Trophoblast cell (in vitro differentiated cells and primary cell): ENCODE measurements at regions not wholly inside any gene's neighbourhood (a gene's known extent, or its start where the extent isn't known, plus 50 kb on each side); places are given as distances from the start of the nearest gene placed in this dataset.

Experiments
- DNase-seq, 2 donors: peaks; one replicate each; pipeline ENCODE4 v3.0.0-alpha.2; 2016
- H2AFZ ChIP-seq: 2 replicates; pipeline ENCODE4 v1.6.1; 2013; ENCODE audit warnings: low read length, moderate library complexity, mild to moderate bottlenecking; ENCODE audit not compliant: insufficient read depth, poor library complexity
- H2AK5ac ChIP-seq: 2 replicates; pipeline ENCODE4 v1.6.1; 2013; ENCODE audit warnings: mild to moderate bottlenecking, low read length
- H2BK120ac ChIP-seq: 2 replicates; pipeline ENCODE4 v1.6.1; 2013; ENCODE audit warnings: low read length, mild to moderate bottlenecking, moderate library complexity; ENCODE audit not compliant: insufficient read depth, poor library complexity
- H2BK12ac ChIP-seq: 2 replicates; pipeline ENCODE4 v1.6.1; 2013; ENCODE audit warnings: mild to moderate bottlenecking, low read length, moderate library complexity
- H2BK5ac ChIP-seq: 2 replicates; pipeline ENCODE4 v1.6.1; 2013; ENCODE audit warnings: low read length, low read depth, moderate library complexity, mild to moderate bottlenecking; ENCODE audit not compliant: poor library complexity
- H3K14ac ChIP-seq: 2 replicates; pipeline ENCODE4 v1.6.1; 2013; ENCODE audit warnings: mild to moderate bottlenecking, low read length
- H3K18ac ChIP-seq: 2 replicates; pipeline ENCODE4 v1.6.1; 2013; ENCODE audit warnings: mild to moderate bottlenecking, low read length
- H3K23ac ChIP-seq: 2 replicates; pipeline ENCODE4 v1.6.1; 2013; ENCODE audit warnings: low read length
- H3K27ac ChIP-seq: 2 replicates; pipeline ENCODE4 v1.5.1; 2013; ENCODE audit warnings: low read depth, mild to moderate bottlenecking, inconsistent platforms, low read length, moderate library complexity
- H3K27me3 ChIP-seq: 2 replicates; pipeline ENCODE4 v1.6.1; 2013; ENCODE audit warnings: inconsistent platforms, mild to moderate bottlenecking, low read length, moderate library complexity; ENCODE audit not compliant: insufficient read depth
- H3K36me3 ChIP-seq, 2 experiments: 1 replicate in 1 of 2; 2 replicates in 1 of 2; pipeline ENCODE4 v1.6.1; 2013; ENCODE audit warnings: low read length in 2 of 2, mild to moderate bottlenecking in 2 of 2, moderate library complexity in 1 of 2; ENCODE audit not compliant: insufficient read depth in 2 of 2, control insufficient read depth in 1 of 2
- H3K4ac ChIP-seq: 2 replicates; pipeline ENCODE4 v1.6.1; 2013; ENCODE audit warnings: low read depth, mild to moderate bottlenecking, low read length, moderate library complexity
- H3K4me1 ChIP-seq, 2 experiments: 1 replicate in 1 of 2; 2 replicates in 1 of 2; pipeline ENCODE4 v1.6.1; 2013; ENCODE audit warnings: low read length in 2 of 2, mild to moderate bottlenecking in 2 of 2, moderate library complexity in 1 of 2; ENCODE audit not compliant: insufficient read depth in 2 of 2, control insufficient read depth in 1 of 2
- H3K4me2 ChIP-seq: 2 replicates; pipeline ENCODE4 v1.6.1; 2013; ENCODE audit warnings: inconsistent platforms, mild to moderate bottlenecking, low read length, moderate library complexity
- H3K4me3 ChIP-seq: 2 replicates; pipeline ENCODE4 v1.5.1; 2013; ENCODE audit warnings: mild to moderate bottlenecking, low read depth, low read length, inconsistent platforms
- H3K79me1 ChIP-seq: one replicate; pipeline ENCODE4 v1.6.1; 2013; ENCODE audit warnings: low read length
- H3K79me2 ChIP-seq: 2 replicates; pipeline ENCODE4 v1.6.1; 2013; ENCODE audit warnings: low read length, mild to moderate bottlenecking; ENCODE audit not compliant: control insufficient read depth, insufficient read depth, poor library complexity
- H3K9ac ChIP-seq: 2 replicates; pipeline ENCODE4 v1.6.1; 2013; ENCODE audit warnings: mild to moderate bottlenecking, low read length
- H3K9me3 ChIP-seq: 2 replicates; pipeline ENCODE4 v1.6.1; 2013; ENCODE audit warnings: low read depth, mild to moderate bottlenecking, control low read depth, inconsistent platforms, low read length; ENCODE audit not compliant: insufficient read depth
- H4K12ac ChIP-seq: 2 replicates; pipeline ENCODE4 v1.6.1; 2013; ENCODE audit warnings: low read depth, mild to moderate bottlenecking, low read length, moderate library complexity
- H4K8ac ChIP-seq: 2 replicates; pipeline ENCODE4 v1.6.1; 2013; ENCODE audit warnings: low read depth, mild to moderate bottlenecking, low read length, moderate library complexity
- H4K91ac ChIP-seq: one replicate; pipeline ENCODE4 v1.6.1; 2013; ENCODE audit warnings: low read depth, mild to moderate bottlenecking, low read length, moderate library complexity
- WGBS: extraction: QIAGEN DNeasy Blood & Tissue Kit; methylation state at CpG from one replicate; pipeline ENCODE4 v1.1.7; 2013; ENCODE audit warnings: missing lambda C conversion rate; ENCODE audit not compliant: insufficient read length, insufficient coverage; ENCODE audit errors: extremely low coverage; 5-methylcytosine and 5-hydroxymethylcytosine counted together

DNA sequence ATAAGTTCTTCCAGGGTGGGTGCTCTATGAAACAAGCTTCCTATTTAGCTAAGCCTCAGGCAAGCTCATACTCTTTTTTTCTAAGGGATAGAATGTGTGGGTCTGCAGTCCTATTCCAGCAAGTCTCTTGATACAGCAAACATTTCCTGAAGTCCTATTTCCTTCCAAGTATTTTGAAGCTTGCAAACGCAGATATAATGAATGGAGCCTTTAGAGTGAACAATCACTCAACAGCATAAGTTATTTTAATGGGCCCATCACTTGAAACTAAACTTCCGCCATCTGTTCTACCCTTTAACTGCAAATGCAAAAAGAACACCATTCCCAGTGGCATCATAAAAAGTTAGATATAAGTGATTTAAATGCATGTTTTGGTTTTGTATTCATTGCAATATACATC lies 108.3 kb upstream of the TAPT1 start:
- H3K27me3 ChIP-seq, result no peaks in the 10 kb centered on the region
- DNase-seq, result no peak

GRCh38 chr4:16329797-16330134 lies 103.5 kb upstream of the TAPT1 start:
- H3K4me2 ChIP-seq, result no peak overlapping the region
- no peak overlapping the region for H3K27ac ChIP-seq
- no peak overlapping the region for H2AFZ ChIP-seq
- H2BK120ac ChIP-seq, result no peak overlapping the region
- H4K8ac ChIP-seq, result no peak overlapping the region
- no peak overlapping the region for H3K4ac ChIP-seq
- H3K79me1 ChIP-seq, result no peaks in the 10 kb centered on the region
- H3K4me3 ChIP-seq, result no peak overlapping the region
- H3K27me3 ChIP-seq, result no peaks in the 10 kb centered on the region
- H3K79me2 ChIP-seq, result no peaks in the 10 kb centered on the region
- no peak overlapping the region for H3K9ac ChIP-seq
- no peak overlapping the region for H4K91ac ChIP-seq
- no peak overlapping the region for H3K14ac ChIP-seq
- no peak overlapping the region for H3K18ac ChIP-seq
- H3K23ac ChIP-seq, result no peak overlapping the region
- H3K4me1 ChIP-seq, result peaks cover 2 to 3% of the 10 kb centered on the region in 2 experiments
- no peaks in the 10 kb centered on the region for H3K9me3 ChIP-seq
- DNase-seq, result no peak
- H3K36me3 ChIP-seq, result no peaks in the 10 kb centered on the region
- H2BK5ac ChIP-seq, result no peak overlapping the region
- H2BK12ac ChIP-seq, result no peak overlapping the region
- no CpG with 5 or more reads among the region's 1 CpG for WGBS
- H2AK5ac ChIP-seq, result no peak overlapping the region
- no peak overlapping the region for H4K12ac ChIP-seq

More for the DNA sequence above, 108.3 kb upstream of the TAPT1 start:
- no peak overlapping the region for H2AFZ ChIP-seq
- WGBS, result no CpG with 5 or more reads among the region's 2 CpGs
- H3K23ac ChIP-seq, result no peak overlapping the region
- no peak overlapping the region for H2BK120ac ChIP-seq
- no peak overlapping the region for H3K4me3 ChIP-seq
- no peak overlapping the region for H2AK5ac ChIP-seq
- H3K4me2 ChIP-seq, result no peak overlapping the region
- H2BK12ac ChIP-seq, result no peak overlapping the region
- no peaks in the 10 kb centered on the region for H3K79me2 ChIP-seq
- H3K9ac ChIP-seq, result no peak overlapping the region
- H3K79me1 ChIP-seq, result no peaks in the 10 kb centered on the region
- H4K12ac ChIP-seq, result no peak overlapping the region
- no peak overlapping the region for H4K91ac ChIP-seq
- no peak overlapping the region for H3K4ac ChIP-seq
- no peaks in the 10 kb centered on the region for H3K9me3 ChIP-seq
- no peak overlapping the region for H3K14ac ChIP-seq
- no peak overlapping the region for H3K27ac ChIP-seq
- H4K8ac ChIP-seq, result no peak overlapping the region
- H3K4me1 ChIP-seq, result no peaks in the 10 kb centered on the region
- no peak overlapping the region for H3K18ac ChIP-seq
- no peak overlapping the region for H2BK5ac ChIP-seq
- no peaks in the 10 kb centered on the region for H3K36me3 ChIP-seq

DNA sequence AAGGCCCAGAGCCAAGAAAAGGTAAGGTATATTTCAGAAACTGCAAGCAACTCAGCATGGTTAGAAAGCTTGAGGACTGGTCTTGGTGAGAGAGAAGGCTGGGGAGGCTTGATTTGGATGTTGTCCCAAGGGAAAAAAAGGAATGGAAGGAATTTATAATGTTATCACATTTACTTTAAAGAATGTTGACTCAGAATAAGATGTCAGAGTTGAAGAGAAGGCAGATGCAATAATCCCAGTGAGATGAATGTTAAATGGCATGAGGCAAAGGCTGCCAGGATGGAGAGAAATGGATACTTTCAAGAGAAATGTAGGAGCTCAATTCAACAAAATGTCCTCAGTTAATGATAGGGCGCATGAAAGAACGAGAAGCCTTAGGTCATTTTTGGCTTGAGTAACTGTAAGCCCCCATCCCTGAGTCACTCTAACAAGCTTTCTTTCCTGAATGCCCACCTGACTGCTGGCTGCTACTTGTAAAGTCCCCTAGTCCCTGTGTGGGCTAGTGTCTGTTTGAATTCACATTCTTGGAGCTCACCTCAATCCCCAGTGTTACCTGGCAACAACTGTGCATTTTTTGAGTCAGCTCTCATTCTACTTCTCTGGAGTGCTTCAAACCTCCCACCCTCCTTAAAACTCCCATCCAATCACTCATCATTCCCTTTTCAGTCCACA lies 103.0 kb upstream of the TAPT1 start:
- no peak overlapping the region for H3K18ac ChIP-seq
- no peaks in the 10 kb centered on the region for H3K9me3 ChIP-seq
- no peak overlapping the region for H4K12ac ChIP-seq
- H3K79me1 ChIP-seq, result no peaks in the 10 kb centered on the region
- H3K36me3 ChIP-seq, result no peaks in the 10 kb centered on the region
- no peak overlapping the region for H2BK12ac ChIP-seq
- no peaks in the 10 kb centered on the region for H3K79me2 ChIP-seq
- DNase-seq, result no peak
- H3K27me3 ChIP-seq, result no peaks in the 10 kb centered on the region
- no peak overlapping the region for H3K4ac ChIP-seq
- H3K27ac ChIP-seq, result no peak overlapping the region
- no peak overlapping the region for H4K8ac ChIP-seq
- no peak overlapping the region for H3K23ac ChIP-seq
- H2AK5ac ChIP-seq, result no peak overlapping the region
- no peak overlapping the region for H3K14ac ChIP-seq
- H2AFZ ChIP-seq, result no peak overlapping the region
- no CpG with 5 or more reads among the region's 2 CpGs for WGBS
- no peak overlapping the region for H4K91ac ChIP-seq
- no peak overlapping the region for H3K4me2 ChIP-seq
- no peak overlapping the region for H3K4me3 ChIP-seq
- H2BK120ac ChIP-seq, result no peak overlapping the region
- H3K9ac ChIP-seq, result no peak overlapping the region
- H3K4me1 ChIP-seq, result peaks cover 2 to 3% of the 10 kb centered on the region in 2 experiments
- no peak overlapping the region for H2BK5ac ChIP-seq

DNA sequence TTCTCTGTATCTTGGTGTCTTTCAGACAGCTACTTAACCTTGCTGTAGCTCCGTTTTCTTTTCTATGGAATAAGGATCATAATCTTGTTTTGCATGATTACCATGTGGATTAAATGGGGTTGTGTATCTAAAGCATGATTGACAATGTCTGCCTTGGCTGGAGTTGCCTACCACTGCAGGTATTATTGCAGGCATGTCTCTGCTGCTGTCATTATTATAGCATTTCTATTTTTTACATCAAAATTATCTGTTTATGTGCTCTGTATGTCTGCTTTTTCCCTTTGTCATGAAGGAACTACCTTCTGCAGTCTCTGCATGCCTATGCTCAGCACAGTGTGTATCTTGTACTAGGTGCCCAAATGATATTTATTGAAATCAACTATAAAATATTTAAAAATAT lies 95.9 kb upstream of the TAPT1 start:
- Histone ChIP-seq H3K14ac (no peak overlapping the region), H3K4me1 (no peaks in the 10 kb centered on the region), H3K23ac (no peak overlapping the region), H3K9ac (no peak overlapping the region), H2BK5ac (no peak overlapping the region), H3K79me2 (no peaks in the 10 kb centered on the region), H2AFZ (no peak overlapping the region), H3K27ac (no peak overlapping the region), H3K27me3 (no peaks in the 10 kb centered on the region), H3K18ac (no peak overlapping the region), H2BK120ac (no peak overlapping the region), H2AK5ac (no peak overlapping the region), H2BK12ac (no peak overlapping the region), H3K4ac (no peak overlapping the region), H3K79me1 (no peaks in the 10 kb centered on the region), H3K4me3 (no peak overlapping the region), H3K4me2 (no peak overlapping the region), H3K9me3 (no peaks in the 10 kb centered on the region), H3K36me3 (no peaks in the 10 kb centered on the region), H4K12ac (no peak overlapping the region), H4K91ac (no peak overlapping the region), H4K8ac (no peak overlapping the region)
- no CpG with 5 or more reads among the region's 1 CpG for WGBS
- DNase-seq, result no peak
